Neural progenitor cell (in vitro differentiated cells): ENCODE measurements at regions not wholly inside any gene's neighbourhood (a gene's known extent, or its start where the extent isn't known, plus 50 kb on each side); places are given as distances from the start of the nearest gene placed in this dataset.

Experiments used
- DNase-seq: peaks from one replicate; pipeline ENCODE4 v3.0.0-alpha.2; 2016; ENCODE audit warnings: low spot score
- H2AFZ ChIP-seq: fragments of 200-600 bp; sonication (generic); replicated peaks from 2 replicates; pipeline ENCODE4 v1.6.1; 2016; ENCODE audit warnings: antibody characterized with exemption
- H3F3A ChIP-seq: fragments of 200-600 bp; sonication (generic); 2 replicates; pipeline ENCODE4 v1.6.1; 2016; ENCODE audit warnings: antibody characterized with exemption, low read depth
- H3K27ac ChIP-seq: fragments of 200-600 bp; sonication (generic); 2 replicates; pipeline ENCODE4 v1.5.1; 2016; ENCODE audit warnings: mild to moderate bottlenecking
- H3K27me3 ChIP-seq: fragments of 200-600 bp; sonication (generic); 2 replicates; pipeline ENCODE4 v1.6.1; 2016; ENCODE audit warnings: mild to moderate bottlenecking, moderate library complexity
- H3K36me3 ChIP-seq: fragments of 200-600 bp; sonication (generic); 2 replicates; pipeline ENCODE4 v1.5.1; 2016
- H3K4me1 ChIP-seq: fragments of 200-600 bp; sonication (generic); 2 replicates; pipeline ENCODE4 v1.6.1; 2016; ENCODE audit warnings: mixed run types
- H3K4me2 ChIP-seq: fragments of 200-600 bp; sonication (generic); 2 replicates; pipeline ENCODE4 v1.6.1; 2016
- H3K4me3 ChIP-seq: fragments of 200-600 bp; sonication (generic); 2 replicates; pipeline ENCODE4 v1.5.1; 2016
- H3K79me2 ChIP-seq: fragments of 200-600 bp; sonication (generic); 2 replicates; pipeline ENCODE4 v1.6.1; 2016; ENCODE audit warnings: low read depth
- H3K9ac ChIP-seq: fragments of 200-600 bp; sonication (generic); 2 replicates; pipeline ENCODE4 v1.6.1; 2016
- H3K9me3 ChIP-seq: fragments of 200-600 bp; sonication (generic); 2 replicates; pipeline ENCODE4 v1.5.1; 2016; ENCODE audit warnings: low read depth
- H4K20me1 ChIP-seq: fragments of 200-600 bp; sonication (generic); 2 replicates; pipeline ENCODE4 v1.6.1; 2016; ENCODE audit warnings: low read depth
- H3K27ac Mint-ChIP-seq: 3 replicates; pipeline ENCODE4 v1.8.0; 2021; ENCODE audit warnings: mixed read lengths
- H3K27me3 Mint-ChIP-seq: 2 replicates; pipeline ENCODE4 v1.8.0; 2022; ENCODE audit warnings: low read depth, mild to moderate bottlenecking, inconsistent platforms, moderate library complexity, mixed read lengths; ENCODE audit not compliant: insufficient read depth
- H3K36me3 Mint-ChIP-seq: 3 replicates; pipeline ENCODE4 v1.8.0; 2021; ENCODE audit warnings: mixed read lengths
- H3K4me1 Mint-ChIP-seq: 3 replicates; pipeline ENCODE4 v1.8.0; 2021; ENCODE audit warnings: mixed read lengths
- H3K4me3 Mint-ChIP-seq: 3 replicates; pipeline ENCODE4 v1.8.0; 2021; ENCODE audit warnings: mild to moderate bottlenecking, moderate library complexity, mixed read lengths
- H3K9me3 Mint-ChIP-seq: 3 replicates; pipeline ENCODE4 v1.8.0; 2020; ENCODE audit warnings: mixed read lengths
- CTCF ChIP-seq: fragments of 200-600 bp; sonication (generic); IDR thresholded peaks from 2 replicates; pipeline ENCODE4 v1.5.1; 2017; ENCODE audit warnings: antibody characterized with exemption, mild to moderate bottlenecking
- EZH2 ChIP-seq: fragments of 200-600 bp; sonication (generic); IDR thresholded peaks from 2 replicates; pipeline ENCODE4 v1.6.1; 2017; ENCODE audit warnings: antibody characterized with exemption, mild to moderate bottlenecking, moderate library complexity
- EZH2phosphoT487 ChIP-seq: fragments of 200-600 bp; sonication (generic); IDR thresholded peaks from 2 replicates; pipeline ENCODE4 v1.6.1; 2017; ENCODE audit warnings: antibody characterized with exemption

- Mint-ChIP-seq H3K9me3 (no peaks in the 10 kb centered on the region), H3K36me3 (no peaks in the 10 kb centered on the region), H3K27me3 (peaks cover 9% of the 10 kb centered on the region), H3K27ac (peak overlapping the region; percentile 80), H3K4me3 (no peak overlapping the region), H3K4me1 (peaks cover 28% of the 10 kb centered on the region)
- Histone ChIP-seq H3K9me3 (no peaks in the 10 kb centered on the region), H3K27ac (peak overlapping the region; percentile 68), H4K20me1 (no peaks in the 10 kb centered on the region), H3K79me2 (no peaks in the 10 kb centered on the region), H3K36me3 (no peaks in the 10 kb centered on the region), H3K4me1 (peaks cover 20% of the 10 kb centered on the region), H2AFZ (no peak overlapping the region), H3F3A (peaks cover 27% of the 10 kb centered on the region), H3K27me3 (no peaks in the 10 kb centered on the region), H3K4me2 (peak overlapping the region; percentile 52), H3K9ac (no peak overlapping the region), H3K4me3 (no peak overlapping the region)
- peak; percentile 13 for DNase-seq
- TF ChIP-seq EZH2phosphoT487 (no peak), EZH2 (no peak), CTCF (no peak)
Observed at GRCh38 chr1:8267307-8267706, 50.6 kb upstream of the SLC45A1 start.

GRCh38 chr1:8266436-8267165 lies 51.3 kb upstream of the SLC45A1 start:
- Mint-ChIP-seq H3K36me3 (no peaks in the 10 kb centered on the region), H3K27me3 (peaks cover 9% of the 10 kb centered on the region), H3K27ac (peak overlapping the region; percentile 37), H3K4me1 (peaks cover 28% of the 10 kb centered on the region), H3K4me3 (peak overlapping the region; percentile 15), H3K9me3 (no peaks in the 10 kb centered on the region)
- no peak overlapping the region for H3K9ac ChIP-seq
- no peaks in the 10 kb centered on the region for H4K20me1 ChIP-seq
- peak overlapping the region; percentile 52 for H3K4me2 ChIP-seq
- no peaks in the 10 kb centered on the region for H3K36me3 ChIP-seq
- no peak overlapping the region for H3K4me3 ChIP-seq
- TF ChIP-seq EZH2phosphoT487 (peak; percentile 85), CTCF (no peak)
- peak; percentile 89 for DNase-seq
- peaks cover 20% of the 10 kb centered on the region for H3K4me1 ChIP-seq
- H3K27me3 ChIP-seq, result no peaks in the 10 kb centered on the region
- peaks cover 27% of the 10 kb centered on the region for H3F3A ChIP-seq
- H3K27ac ChIP-seq, result peak overlapping the region; percentile 68
- no peak overlapping the region for H2AFZ ChIP-seq
- no peaks in the 10 kb centered on the region for H3K9me3 ChIP-seq
- H3K79me2 ChIP-seq, result no peaks in the 10 kb centered on the region

- DNase-seq, result no peak
- no peak overlapping the region for H2AFZ ChIP-seq
- H3K4me3 ChIP-seq, result no peak overlapping the region
- H3K27me3 ChIP-seq, result no peaks in the 10 kb centered on the region
- no peak overlapping the region for H3K4me2 ChIP-seq
- H3K36me3 ChIP-seq, result no peaks in the 10 kb centered on the region
- no peaks in the 10 kb centered on the region for H3K79me2 ChIP-seq
- no peak overlapping the region for H3K27ac ChIP-seq
- H3K4me1 ChIP-seq, result peaks cover 13% of the 10 kb centered on the region
- peaks cover under 1% of the 10 kb centered on the region for H3K36me3 Mint-ChIP-seq
- H3K4me1 Mint-ChIP-seq, result peaks cover 33% of the 10 kb centered on the region
- peaks cover 5% of the 10 kb centered on the region for H3K27me3 Mint-ChIP-seq
- no peaks in the 10 kb centered on the region for H4K20me1 ChIP-seq
- peaks cover 27% of the 10 kb centered on the region for H3F3A ChIP-seq
- H3K9me3 ChIP-seq, result no peaks in the 10 kb centered on the region
- H3K4me3 Mint-ChIP-seq, result no peak overlapping the region
- H3K9ac ChIP-seq, result no peak overlapping the region
- H3K27ac Mint-ChIP-seq, result no peak overlapping the region
- no peaks in the 10 kb centered on the region for H3K9me3 Mint-ChIP-seq
- TF ChIP-seq CTCF, result no peak
Observed at GRCh38 chr1:8263791-8264190, 54.1 kb upstream of the SLC45A1 start.
